ENCODE measurements at regions not wholly inside any gene's neighbourhood (a gene's known extent, or its start where the extent isn't known, plus 50 kb on each side); places are given as distances from the start of the nearest gene placed in this dataset.

DNA sequence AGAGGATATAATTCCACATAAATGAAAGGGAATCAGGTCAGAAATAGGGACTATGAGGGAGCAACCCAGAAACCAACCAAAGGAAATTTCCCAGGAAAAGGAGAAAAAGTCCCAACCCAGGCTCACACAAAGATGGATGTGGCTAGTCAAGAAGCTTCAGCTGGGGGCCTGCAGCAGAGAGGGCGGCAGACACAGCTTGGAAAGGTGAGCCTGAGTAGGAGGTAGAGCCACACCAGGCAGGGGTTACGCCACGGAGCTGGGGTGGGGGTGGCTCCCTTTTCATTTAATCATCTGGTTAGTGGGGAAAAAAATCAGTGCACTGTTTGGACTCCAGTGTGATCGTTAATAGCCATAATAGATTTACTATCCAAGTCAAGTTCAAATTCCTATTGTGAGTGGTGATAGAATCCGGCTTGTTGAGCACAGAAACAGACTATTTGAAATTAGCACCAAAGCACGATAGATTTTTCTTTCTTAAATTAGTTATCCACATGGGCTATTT, 220.6 kb downstream of the TPBG start:
- TF ChIP-seq, protein P1, sequence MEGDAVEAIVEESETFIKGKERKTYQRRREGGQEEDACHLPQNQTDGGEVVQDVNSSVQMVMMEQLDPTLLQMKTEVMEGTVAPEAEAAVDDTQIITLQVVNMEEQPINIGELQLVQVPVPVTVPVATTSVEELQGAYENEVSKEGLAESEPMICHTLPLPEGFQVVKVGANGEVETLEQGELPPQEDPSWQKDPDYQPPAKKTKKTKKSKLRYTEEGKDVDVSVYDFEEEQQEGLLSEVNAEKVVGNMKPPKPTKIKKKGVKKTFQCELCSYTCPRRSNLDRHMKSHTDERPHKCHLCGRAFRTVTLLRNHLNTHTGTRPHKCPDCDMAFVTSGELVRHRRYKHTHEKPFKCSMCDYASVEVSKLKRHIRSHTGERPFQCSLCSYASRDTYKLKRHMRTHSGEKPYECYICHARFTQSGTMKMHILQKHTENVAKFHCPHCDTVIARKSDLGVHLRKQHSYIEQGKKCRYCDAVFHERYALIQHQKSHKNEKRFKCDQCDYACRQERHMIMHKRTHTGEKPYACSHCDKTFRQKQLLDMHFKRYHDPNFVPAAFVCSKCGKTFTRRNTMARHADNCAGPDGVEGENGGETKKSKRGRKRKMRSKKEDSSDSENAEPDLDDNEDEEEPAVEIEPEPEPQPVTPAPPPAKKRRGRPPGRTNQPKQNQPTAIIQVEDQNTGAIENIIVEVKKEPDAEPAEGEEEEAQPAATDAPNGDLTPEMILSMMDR (conservative IDR thresholded peaks at IDR 0.05 in 1 of 2, IDR thresholded peaks at IDR 0.05 in 1 of 2; ENCODE audit: low read depth in 1 of 2, low read length in 2 of 2): no peak
- no peak for TF ChIP-seq EZH2 (IDR thresholded peaks at IDR 0.05; ENCODE audit: low read length, missing control alignments)

Measured in fibroblast of lung (primary cell).